Mesothelial cell of epicardium (in vitro differentiated cells): ENCODE measurements at regions not wholly inside any gene's neighbourhood (a gene's known extent, or its start where the extent isn't known, plus 50 kb on each side); places are given as distances from the start of the nearest gene placed in this dataset.

Source experiments
- DNase-seq, 2 experiments: peaks; one replicate each; pipeline ENCODE4 v3.0.0; 2021; ENCODE audit warnings: low spot score in 2 of 2; ENCODE audit not compliant: unreplicated experiment in 2 of 2
- H3K27ac Mint-ChIP-seq: 2 replicates; pipeline ENCODE4 v1.8.0; 2021; ENCODE audit warnings: mixed read lengths
- H3K27me3 Mint-ChIP-seq: 2 replicates; pipeline ENCODE4 v1.8.0; 2021; ENCODE audit warnings: low read depth, mixed read lengths
- H3K36me3 Mint-ChIP-seq: 2 replicates; pipeline ENCODE4 v1.8.0; 2021; ENCODE audit warnings: mixed read lengths
- H3K4me1 Mint-ChIP-seq: 2 replicates; pipeline ENCODE4 v1.8.0; 2021; ENCODE audit warnings: mixed read lengths
- H3K4me3 Mint-ChIP-seq: 2 replicates; pipeline ENCODE4 v1.8.0; 2021; ENCODE audit warnings: mild to moderate bottlenecking, moderate library complexity, mixed read lengths
- H3K9me3 Mint-ChIP-seq: 2 replicates; pipeline ENCODE4 v1.8.0; 2021; ENCODE audit warnings: mixed read lengths
- TF ChIP-seq, protein P1 (sequence below): fragments of 200-600 bp; sonication (generic); IDR thresholded peaks from one replicate; pipeline ENCODE4 v1.5.0; 2021; ENCODE audit warnings: antibody characterized with exemption; ENCODE audit not compliant: unreplicated experiment

DNA sequence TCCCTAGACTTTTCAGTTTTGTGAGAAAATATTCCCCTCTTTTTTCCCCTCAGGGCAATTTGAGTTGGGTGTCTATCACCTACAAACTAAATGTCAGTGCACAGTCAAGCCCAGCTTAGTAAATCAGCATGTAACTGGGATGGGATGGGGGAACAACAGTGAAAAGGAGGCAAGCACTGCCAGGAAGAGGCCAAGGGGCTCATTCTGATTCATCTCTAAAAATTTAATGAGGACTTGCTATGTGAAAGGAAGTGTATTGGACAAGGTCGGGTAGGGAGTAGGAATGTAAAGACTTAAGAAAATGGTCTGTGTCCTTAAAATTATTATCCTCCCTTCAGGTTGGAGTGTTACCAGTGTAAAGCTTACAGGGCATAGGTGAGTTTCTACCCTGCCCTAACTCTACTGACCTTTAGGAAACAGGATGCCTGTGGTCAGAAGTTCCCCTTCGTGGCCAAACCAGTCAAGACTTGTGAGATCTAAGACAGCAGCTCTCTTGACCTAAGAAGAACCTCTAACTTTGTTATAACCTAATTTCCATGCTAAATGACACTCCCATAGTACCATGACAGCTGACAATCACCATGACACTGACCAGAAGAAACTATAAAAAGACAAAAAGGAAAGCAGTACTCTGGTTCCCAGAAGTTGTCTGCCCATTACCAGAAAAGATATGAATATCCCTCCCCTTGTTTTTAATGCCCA, 194.4 kb upstream of the LDB2 start:
- no peak for DNase-seq
- Mint-ChIP-seq H3K36me3 (no peaks in the 10 kb centered on the region), H3K4me3 (no peak overlapping the region), H3K27ac (no peak overlapping the region), H3K9me3 (peaks cover 4% of the 10 kb centered on the region), H3K27me3 (no peaks in the 10 kb centered on the region), H3K4me1 (peaks cover 7% of the 10 kb centered on the region)
- TF ChIP-seq, protein P1, sequence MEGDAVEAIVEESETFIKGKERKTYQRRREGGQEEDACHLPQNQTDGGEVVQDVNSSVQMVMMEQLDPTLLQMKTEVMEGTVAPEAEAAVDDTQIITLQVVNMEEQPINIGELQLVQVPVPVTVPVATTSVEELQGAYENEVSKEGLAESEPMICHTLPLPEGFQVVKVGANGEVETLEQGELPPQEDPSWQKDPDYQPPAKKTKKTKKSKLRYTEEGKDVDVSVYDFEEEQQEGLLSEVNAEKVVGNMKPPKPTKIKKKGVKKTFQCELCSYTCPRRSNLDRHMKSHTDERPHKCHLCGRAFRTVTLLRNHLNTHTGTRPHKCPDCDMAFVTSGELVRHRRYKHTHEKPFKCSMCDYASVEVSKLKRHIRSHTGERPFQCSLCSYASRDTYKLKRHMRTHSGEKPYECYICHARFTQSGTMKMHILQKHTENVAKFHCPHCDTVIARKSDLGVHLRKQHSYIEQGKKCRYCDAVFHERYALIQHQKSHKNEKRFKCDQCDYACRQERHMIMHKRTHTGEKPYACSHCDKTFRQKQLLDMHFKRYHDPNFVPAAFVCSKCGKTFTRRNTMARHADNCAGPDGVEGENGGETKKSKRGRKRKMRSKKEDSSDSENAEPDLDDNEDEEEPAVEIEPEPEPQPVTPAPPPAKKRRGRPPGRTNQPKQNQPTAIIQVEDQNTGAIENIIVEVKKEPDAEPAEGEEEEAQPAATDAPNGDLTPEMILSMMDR: no peak

DNA sequence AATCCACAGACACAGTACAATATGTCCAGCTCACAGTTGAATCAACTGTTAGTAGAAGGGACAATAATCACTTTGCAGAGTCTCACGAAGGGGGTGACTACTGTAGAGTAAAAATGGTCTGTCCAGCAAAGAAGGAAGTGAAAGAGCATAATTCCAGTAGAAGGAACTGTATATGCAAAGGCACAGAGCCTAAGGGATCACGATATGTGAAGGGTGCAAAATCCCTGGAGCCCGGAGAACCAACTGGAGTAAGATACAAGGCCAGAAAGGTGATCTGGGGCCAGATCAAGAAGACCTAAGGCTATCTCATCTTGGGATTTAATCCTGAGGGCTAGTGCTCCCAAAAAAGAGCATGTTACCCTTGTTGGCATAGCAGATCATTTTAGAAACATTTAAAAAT, 192.7 kb upstream of the LDB2 start:
- no peak for DNase-seq
- no peaks in the 10 kb centered on the region for H3K36me3 Mint-ChIP-seq
- peaks cover 7% of the 10 kb centered on the region for H3K9me3 Mint-ChIP-seq
- H3K4me3 Mint-ChIP-seq: no peak overlapping the region
- no peak overlapping the region for H3K27ac Mint-ChIP-seq
- no peaks in the 10 kb centered on the region for H3K27me3 Mint-ChIP-seq
- TF ChIP-seq, protein P1: no peak
- peaks cover 7% of the 10 kb centered on the region for H3K4me1 Mint-ChIP-seq

DNA sequence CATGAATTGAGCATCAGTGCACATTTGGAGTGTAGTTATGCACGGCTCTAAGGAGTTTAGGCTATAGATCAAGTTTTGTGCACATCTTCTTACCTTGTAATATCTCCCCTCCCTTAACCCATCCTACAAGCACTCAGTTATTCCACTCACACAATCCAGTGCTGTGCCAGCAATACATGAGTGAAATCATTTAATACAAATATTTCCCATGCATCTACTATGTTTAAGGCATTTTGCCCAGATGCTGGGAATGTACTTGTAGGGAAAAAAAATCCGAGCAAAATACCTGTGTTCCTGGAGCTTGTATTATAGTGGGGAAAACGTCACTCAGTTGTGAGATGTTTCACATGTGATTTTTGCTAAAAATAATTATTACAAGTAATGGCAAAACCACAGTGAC, 191.6 kb upstream of the LDB2 start:
- H3K27ac Mint-ChIP-seq: no peak overlapping the region
- H3K9me3 Mint-ChIP-seq: peaks cover 13% of the 10 kb centered on the region
- no peaks in the 10 kb centered on the region for H3K36me3 Mint-ChIP-seq
- no peak overlapping the region for H3K4me3 Mint-ChIP-seq
- peaks cover 7% of the 10 kb centered on the region for H3K4me1 Mint-ChIP-seq
- H3K27me3 Mint-ChIP-seq: no peaks in the 10 kb centered on the region
- TF ChIP-seq, protein P1: no peak
- no peak for DNase-seq

DNA sequence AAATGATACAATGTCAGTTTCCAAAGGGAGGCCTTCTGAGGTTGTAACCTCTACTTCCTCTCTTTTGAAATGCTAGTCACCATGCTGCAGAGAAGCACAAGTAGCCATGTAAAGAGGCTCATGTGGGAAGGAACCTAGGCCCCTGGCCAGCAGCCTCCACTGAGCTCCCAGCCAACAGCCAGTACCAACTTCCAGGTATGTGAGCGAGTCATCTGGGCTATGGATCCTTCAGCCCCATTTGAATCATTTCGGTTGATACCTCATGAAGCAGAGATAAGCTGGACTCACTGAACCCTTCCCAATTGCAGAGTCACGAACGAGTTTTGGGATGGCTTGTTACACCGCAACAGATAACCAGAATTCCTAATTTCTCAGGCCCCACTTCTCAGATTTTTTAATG, 187.0 kb upstream of the LDB2 start:
- Mint-ChIP-seq H3K27ac (no peak overlapping the region), H3K4me3 (no peak overlapping the region), H3K9me3 (peaks cover 13% of the 10 kb centered on the region), H3K27me3 (no peaks in the 10 kb centered on the region), H3K4me1 (no peaks in the 10 kb centered on the region), H3K36me3 (no peaks in the 10 kb centered on the region)
- no peak for DNase-seq
- TF ChIP-seq, protein P1: no peak

DNA sequence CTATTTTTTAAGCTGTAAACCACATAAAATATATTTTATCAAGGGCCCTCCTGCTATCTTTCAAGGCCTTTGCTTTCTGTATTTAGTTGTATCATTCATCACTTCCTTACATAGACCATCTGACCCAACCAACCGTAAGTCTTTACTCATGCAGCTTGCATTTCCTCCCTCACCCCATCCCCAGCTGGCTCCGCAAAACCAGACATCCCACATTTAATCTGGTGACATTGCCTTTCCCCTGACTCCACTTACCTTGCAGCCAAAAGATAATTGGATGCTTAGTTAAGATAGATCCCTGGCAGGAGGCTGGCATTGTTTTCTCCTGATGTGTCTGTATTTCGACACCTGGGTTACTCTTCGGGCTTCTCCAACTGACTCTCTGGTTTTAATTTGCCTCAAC, 183.7 kb upstream of the LDB2 start:
- DNase-seq: no peak
- H3K36me3 Mint-ChIP-seq: no peaks in the 10 kb centered on the region
- TF ChIP-seq, protein P1: no peak
- H3K27ac Mint-ChIP-seq: no peak overlapping the region
- peaks cover 10% of the 10 kb centered on the region for H3K9me3 Mint-ChIP-seq
- no peaks in the 10 kb centered on the region for H3K27me3 Mint-ChIP-seq
- no peaks in the 10 kb centered on the region for H3K4me1 Mint-ChIP-seq
- H3K4me3 Mint-ChIP-seq: no peak overlapping the region

DNA sequence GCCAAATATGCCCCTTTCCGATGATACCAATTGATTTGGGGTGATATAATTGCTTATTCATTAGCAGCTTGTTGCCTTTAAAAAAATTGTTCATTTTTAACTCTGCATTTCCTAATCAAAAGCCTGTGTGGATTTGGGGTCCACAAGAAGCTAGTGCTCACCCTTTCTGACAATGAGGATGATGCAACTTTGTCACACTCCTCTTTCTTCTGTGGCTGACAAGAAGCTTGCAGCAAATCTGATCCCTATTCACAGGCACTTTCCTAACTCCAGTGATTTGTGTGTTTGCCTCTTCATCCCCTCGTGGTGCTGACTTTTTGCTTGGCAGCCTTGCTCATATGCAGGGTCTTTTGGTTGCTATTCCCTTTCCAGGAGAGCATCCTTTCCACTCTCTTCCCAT, 182.7 kb upstream of the LDB2 start:
- H3K9me3 Mint-ChIP-seq: peaks cover 5% of the 10 kb centered on the region
- TF ChIP-seq, protein P1: no peak
- no peak overlapping the region for H3K27ac Mint-ChIP-seq
- H3K4me1 Mint-ChIP-seq: no peaks in the 10 kb centered on the region
- no peaks in the 10 kb centered on the region for H3K36me3 Mint-ChIP-seq
- no peak for DNase-seq
- H3K27me3 Mint-ChIP-seq: no peaks in the 10 kb centered on the region
- H3K4me3 Mint-ChIP-seq: no peak overlapping the region
